IMR-90 (cell line): ENCODE measurements at regions not wholly inside any gene's neighbourhood (a gene's known extent, or its start where the extent isn't known, plus 50 kb on each side); places are given as distances from the start of the nearest gene placed in this dataset.

Source experiments
- ATAC-seq: fragments of 200-7000 bp; cut with Tn5 transposase; 2 replicates; pipeline ENCODE4 v1.9.1; 2020; ENCODE audit warnings: low read depth, mild to moderate bottlenecking, moderate library complexity
- BruUV-seq: library from RNA; stranded (reverse); fragments of 400-500 nt; replicated peaks from 2 replicates; lab custom pipeline; 2021; lab: Mats Ljungman, UMichigan
- CTCF ChIA-PET: fragments of 300-600 bp; formaldehyde crosslinking; extraction: SDS; loops from one replicate; lab custom pipeline; 2021; ENCODE audit warnings: antibody characterized with exemption; lab: Yijun Ruan, JAX
- POLR2A ChIA-PET: fragments of 300-600 bp; sonication (Branson Sonifier 250); formaldehyde crosslinking; loops from one replicate; lab custom pipeline; 2022; ENCODE audit warnings: antibody characterized with exemption; ENCODE audit not compliant: unreplicated experiment; lab: Charles Lee
- DNase-seq: peaks from one replicate; pipeline ENCODE4 v3.0.0; 2013
- H2AFZ ChIP-seq: replicated peaks from 2 replicates; pipeline ENCODE3; 2013; ENCODE audit warnings: low read length, mild to moderate bottlenecking; ENCODE audit not compliant: poor library complexity
- H2AK5ac ChIP-seq: 2 replicates; pipeline ENCODE4 v1.6.1; 2013; ENCODE audit warnings: low read depth, low read length, inconsistent platforms
- H2AK9ac ChIP-seq: replicated peaks from 2 replicates; pipeline ENCODE3; 2013; ENCODE audit warnings: mild to moderate bottlenecking, low read depth, low read length, moderate library complexity; ENCODE audit not compliant: poor library complexity
- H2BK120ac ChIP-seq: 2 replicates; pipeline ENCODE4 v1.6.1; 2013; ENCODE audit warnings: low read depth, low read length, inconsistent platforms
- H2BK15ac ChIP-seq: 3 replicates; pipeline ENCODE4 v1.6.1; 2013; ENCODE audit warnings: low read depth, low read length, inconsistent platforms
- H2BK20ac ChIP-seq: 2 replicates; pipeline ENCODE4 v1.6.1; 2013; ENCODE audit warnings: low read depth, mild to moderate bottlenecking, inconsistent platforms, low read length, moderate library complexity
- H2BK5ac ChIP-seq: 2 replicates; pipeline ENCODE4 v1.6.1; 2013; ENCODE audit warnings: mild to moderate bottlenecking, low read depth, low read length, inconsistent platforms; ENCODE audit not compliant: poor library complexity, severe bottlenecking
- H3K14ac ChIP-seq: replicated peaks from 2 replicates; pipeline ENCODE4 v1.6.1; 2013; ENCODE audit warnings: low read depth, low read length, inconsistent platforms
- H3K18ac ChIP-seq: 2 replicates; pipeline ENCODE4 v1.6.1; 2013; ENCODE audit warnings: low read depth, low read length, control low read depth
- H3K23ac ChIP-seq: 2 replicates; pipeline ENCODE4 v1.6.1; 2013; ENCODE audit warnings: low read depth, low read length, inconsistent platforms
- H3K27ac ChIP-seq: 2 replicates; pipeline ENCODE4 v1.5.1; 2013; ENCODE audit warnings: mild to moderate bottlenecking, control low read depth, low read length; ENCODE audit not compliant: insufficient read depth
- H3K27me3 ChIP-seq: 2 replicates; pipeline ENCODE4 v1.6.1; 2013; ENCODE audit warnings: low read length; ENCODE audit not compliant: control insufficient read depth, insufficient read depth
- H3K36me3 ChIP-seq: 2 replicates; pipeline ENCODE4 v1.6.1; 2013; ENCODE audit warnings: low read length, mixed read lengths; ENCODE audit not compliant: control insufficient read depth, insufficient read depth
- H3K4ac ChIP-seq: 2 replicates; pipeline ENCODE4 v1.6.1; 2013; ENCODE audit warnings: low read depth, low read length, inconsistent platforms
- H3K4me1 ChIP-seq: 2 replicates; pipeline ENCODE4 v1.6.1; 2013; ENCODE audit warnings: low read length, mixed read lengths; ENCODE audit not compliant: control insufficient read depth, insufficient read depth
- H3K4me2 ChIP-seq: 2 replicates; pipeline ENCODE4 v1.6.1; 2013; ENCODE audit warnings: low read depth, mild to moderate bottlenecking, control low read depth, low read length, moderate library complexity
- H3K4me3 ChIP-seq: 2 replicates; pipeline ENCODE4 v1.5.1; 2013; ENCODE audit warnings: low read depth, mild to moderate bottlenecking, control low read depth, low read length, moderate library complexity; ENCODE audit not compliant: insufficient read depth
- H3K56ac ChIP-seq: 2 replicates; pipeline ENCODE4 v1.6.1; 2013; ENCODE audit warnings: low read length, inconsistent platforms; ENCODE audit not compliant: insufficient read depth; ENCODE audit errors: extremely low read depth
- H3K79me1 ChIP-seq, 2 experiments: 2 replicates each; pipeline ENCODE4 v1.6.1; 2013; ENCODE audit warnings: low read length in 2 of 2, inconsistent platforms in 1 of 2, low read depth in 1 of 2
- H3K9ac ChIP-seq: 2 replicates; pipeline ENCODE4 v1.6.1; 2013; ENCODE audit warnings: low read depth, low read length, control low read depth
- H3K9me1 ChIP-seq: 2 replicates; pipeline ENCODE4 v1.6.1; 2013; ENCODE audit warnings: low read length, inconsistent platforms; ENCODE audit not compliant: insufficient read depth
- H3K9me3 ChIP-seq: 2 replicates; pipeline ENCODE4 v1.6.1; 2013; ENCODE audit warnings: low read length; ENCODE audit not compliant: control insufficient read depth, insufficient read depth
- H4K20me1 ChIP-seq: 2 replicates; pipeline ENCODE4 v1.6.1; 2013; ENCODE audit warnings: low read length, inconsistent platforms; ENCODE audit not compliant: insufficient read depth
- H4K5ac ChIP-seq: 2 replicates; pipeline ENCODE4 v1.6.1; 2013; ENCODE audit warnings: mild to moderate bottlenecking, low read depth, low read length, control low read depth
- H4K8ac ChIP-seq, 2 experiments: 2 replicates each; pipeline ENCODE4 v1.6.1; 2013; ENCODE audit warnings: low read depth in 2 of 2, low read length in 2 of 2, control low read depth in 1 of 2, inconsistent platforms in 1 of 2
- H4K91ac ChIP-seq: 2 replicates; pipeline ENCODE4 v1.6.1; 2013; ENCODE audit warnings: low read depth, low read length, inconsistent platforms; ENCODE audit not compliant: insufficient read depth
- RAD21 ChIP-seq: IDR thresholded peaks from 2 replicates; pipeline ENCODE4 v1.6.1; 2012; ENCODE audit warnings: low read length, improper control_type of control experiment
- WGBS, 2 experiments: methylation state at CpG; one replicate each; pipeline versions ENCODE4 v1.1.5 to v1.1.7; 2013; ENCODE audit warnings: missing lambda C conversion rate in 2 of 2; ENCODE audit not compliant: insufficient read length in 1 of 2; ENCODE audit errors: extremely low coverage in 2 of 2; 5-methylcytosine and 5-hydroxymethylcytosine counted together
- dilution Hi-C: fragments of 300-500 bp; cut with HindIII; formaldehyde crosslinking; loops from one replicate; pipeline ENCODE4 v1.14.3; 2018; ENCODE audit warnings: low sequenced_read_pairs; ENCODE audit not compliant: unreplicated experiment
- in situ Hi-C: fragments of 300-500 bp; cut with MboI; formaldehyde crosslinking; loops from 3 replicates; pipeline ENCODE4 v1.14.3; 2019; ENCODE audit warnings: low sequenced_read_pairs, inconsistent platforms, mixed read lengths
- intact Hi-C: fragments of 100-400 bp; cut with micrococcal nuclease; formaldehyde crosslinking; loops from 2 replicates; pipeline ENCODE4 v1.10.0; 2022

DNA sequence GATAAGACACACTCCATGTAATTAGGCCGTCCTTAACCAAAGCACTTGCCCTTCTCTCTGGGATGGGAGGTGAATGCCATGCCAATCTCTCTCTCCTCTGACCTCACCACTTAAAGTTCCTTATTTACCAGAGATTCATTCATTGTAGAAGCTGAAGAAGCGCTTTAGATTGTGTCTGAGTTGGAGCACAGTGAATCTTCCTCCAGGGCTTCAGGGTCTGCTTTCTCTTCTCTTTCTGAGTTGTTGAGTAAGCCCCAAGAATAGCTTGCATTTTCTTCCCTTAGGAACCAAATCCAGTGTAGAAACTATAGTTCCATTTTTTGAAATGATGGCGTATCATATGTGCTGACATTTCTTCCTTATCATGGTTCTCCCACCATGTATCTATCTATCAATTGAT lies 104.5 kb upstream of the MAML3 start:
- peaks cover 19% of the 10 kb centered on the region for H3K4me1 ChIP-seq
- no peaks in the 10 kb centered on the region for H3K9me3 ChIP-seq
- H4K8ac ChIP-seq, result no peak overlapping the region
- H2BK5ac ChIP-seq, result no peak overlapping the region
- H2AK5ac ChIP-seq, result peak overlapping the region; percentile 82; the same call in 1 of the 2 replicates
- no peak overlapping the region for H3K4me3 ChIP-seq
- peak overlapping the region; percentile 30; the same call in 1 of the 2 replicates for H2BK120ac ChIP-seq
- H3K4me2 ChIP-seq, result no peak overlapping the region
- no peak overlapping the region for H2AK9ac ChIP-seq
- in situ Hi-C loops, result loop anchor here (5.0 to 10.0 kb wide), 2 partner anchors 246 to 524 kb away; no protein-coding TSS in a partner anchor
- H3K18ac ChIP-seq, result peak overlapping the region; percentile 46; the same call in 1 of the 2 replicates
- H3K23ac ChIP-seq, result no peak overlapping the region
- 0 out of 4 replicates have a peak, but pooled peaks cover 0 to 4% of the 10 kb centered on the region in 2 experiments for H3K79me1 ChIP-seq
- H2AFZ ChIP-seq, result no peak overlapping the region
- H3K36me3 ChIP-seq, result no peaks in the 10 kb centered on the region
- BruUV-seq, result no TSS peak
- H3K9ac ChIP-seq, result no peak overlapping the region
- dilution Hi-C loops, result no loop called here
- DNase-seq, result no peak
- ChIA-PET POLR2A (no interaction called here), CTCF (no interaction called here)
- TF ChIP-seq RAD21, result no peak
- no peaks in the 10 kb centered on the region for H3K27me3 ChIP-seq
- no peaks in the 10 kb centered on the region for H4K20me1 ChIP-seq
- H4K91ac ChIP-seq, result no peak overlapping the region
- no peak overlapping the region for H3K27ac ChIP-seq
- 0 out of 2 replicates have a peak overlapping the region, but pooled peaks have one; percentile 41 for H3K4ac ChIP-seq
- no peak overlapping the region for H3K56ac ChIP-seq
- ATAC-seq, result no peak
- WGBS, 2 experiments, result 100% methylated on average over 1 of the region's 3 CpGs; no CpG with 5 or more reads in 1 of the 2 experiments
- H3K14ac ChIP-seq, result peak overlapping the region; percentile 28; the same call in 1 of the 2 replicates
- H2BK20ac ChIP-seq, result peak overlapping the region; percentile 46; the same call in 1 of the 2 replicates
- no peak overlapping the region for H4K5ac ChIP-seq
- intact Hi-C loops, result loop anchor here (10.0 kb wide), 1 partner anchor 354 kb away; no protein-coding TSS in a partner anchor
- H3K9me1 ChIP-seq, result peaks cover 14% of the 10 kb centered on the region
- H2BK15ac ChIP-seq, result peak overlapping the region; percentile 50; the same call in 1 of the 3 replicates
